ENCODE measurements at regions not wholly inside any gene's neighbourhood (a gene's known extent, or its start where the extent isn't known, plus 50 kb on each side); places are given as distances from the start of the nearest gene placed in this dataset.

DNA sequence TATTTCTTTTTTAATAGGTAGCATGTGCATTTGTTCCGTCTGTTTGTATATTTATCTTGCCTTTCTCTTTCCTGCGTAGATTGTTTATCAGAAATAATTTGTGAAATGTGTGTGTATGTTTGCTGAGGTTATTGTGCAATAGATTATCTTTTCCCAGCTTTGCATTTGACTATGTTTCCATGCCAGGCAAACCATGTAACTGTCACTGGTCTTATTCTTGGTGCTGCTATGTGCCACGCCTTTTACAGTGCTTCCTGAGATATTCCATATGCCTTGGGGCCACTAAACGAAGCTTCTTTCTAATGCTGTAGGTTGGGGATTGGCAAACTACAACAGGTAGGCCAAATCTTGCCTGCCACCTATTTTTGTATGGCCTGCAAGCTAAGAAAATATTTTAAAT is 598.8 kb downstream of the PLPP3 start:
- no peak overlapping the region for H3K4me3 ChIP-seq
- no peak for DNase-seq
- TF ChIP-seq, protein P1, sequence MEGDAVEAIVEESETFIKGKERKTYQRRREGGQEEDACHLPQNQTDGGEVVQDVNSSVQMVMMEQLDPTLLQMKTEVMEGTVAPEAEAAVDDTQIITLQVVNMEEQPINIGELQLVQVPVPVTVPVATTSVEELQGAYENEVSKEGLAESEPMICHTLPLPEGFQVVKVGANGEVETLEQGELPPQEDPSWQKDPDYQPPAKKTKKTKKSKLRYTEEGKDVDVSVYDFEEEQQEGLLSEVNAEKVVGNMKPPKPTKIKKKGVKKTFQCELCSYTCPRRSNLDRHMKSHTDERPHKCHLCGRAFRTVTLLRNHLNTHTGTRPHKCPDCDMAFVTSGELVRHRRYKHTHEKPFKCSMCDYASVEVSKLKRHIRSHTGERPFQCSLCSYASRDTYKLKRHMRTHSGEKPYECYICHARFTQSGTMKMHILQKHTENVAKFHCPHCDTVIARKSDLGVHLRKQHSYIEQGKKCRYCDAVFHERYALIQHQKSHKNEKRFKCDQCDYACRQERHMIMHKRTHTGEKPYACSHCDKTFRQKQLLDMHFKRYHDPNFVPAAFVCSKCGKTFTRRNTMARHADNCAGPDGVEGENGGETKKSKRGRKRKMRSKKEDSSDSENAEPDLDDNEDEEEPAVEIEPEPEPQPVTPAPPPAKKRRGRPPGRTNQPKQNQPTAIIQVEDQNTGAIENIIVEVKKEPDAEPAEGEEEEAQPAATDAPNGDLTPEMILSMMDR (IDR thresholded peaks at IDR 0.05), result no peak
- H3K4me1 ChIP-seq (ENCODE audit: insufficient read depth), result peaks cover under 1% of the 10 kb centered on the region
- H3K36me3 ChIP-seq, result no peaks in the 10 kb centered on the region
- H3K27ac ChIP-seq, result no peak overlapping the region
- no peaks in the 10 kb centered on the region for H3K27me3 ChIP-seq
- 82 to 83% (median 82%) methylated on average over 4 of the region's 4 CpGs for WGBS, 3 donors
- intact Hi-C loops (cut with DNase I), result no loop called here
- no peaks in the 10 kb centered on the region for H3K9me3 ChIP-seq

DNA sequence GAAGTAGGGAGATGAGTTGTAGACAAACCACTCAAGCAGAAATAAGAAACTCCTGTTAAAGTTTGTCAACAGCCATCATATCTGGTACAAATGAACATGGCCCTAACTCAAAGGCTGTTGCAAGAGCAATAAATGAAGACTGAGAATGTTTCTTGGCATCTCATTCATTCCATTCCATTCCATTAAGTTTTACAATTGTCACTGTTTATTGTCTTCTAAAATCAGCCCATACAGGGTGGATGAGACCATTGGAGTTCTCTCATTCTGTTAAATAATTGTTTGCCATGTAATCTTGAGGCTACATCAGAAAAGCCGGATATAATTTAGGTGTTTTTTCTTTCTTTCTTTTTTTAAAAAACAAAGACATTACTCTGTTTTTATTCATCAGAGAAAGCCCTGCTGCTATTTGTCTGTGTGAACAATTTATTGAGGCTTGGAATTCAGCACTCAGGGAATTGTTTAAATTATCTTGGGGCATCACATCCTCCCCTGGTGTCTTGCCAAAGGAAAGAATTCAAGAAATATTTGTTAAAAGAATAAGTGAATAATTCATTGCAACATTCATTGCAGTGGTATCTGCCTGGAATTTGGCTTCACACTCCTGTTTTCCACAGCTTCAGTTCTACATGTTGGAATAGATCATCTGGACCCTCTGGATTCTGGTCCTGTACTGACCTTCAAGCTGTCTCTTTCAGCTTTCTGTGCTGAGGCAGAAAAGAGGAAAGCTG is 604.5 kb downstream of the PLPP3 start:
- 14 to 18% (median 17%) methylated on average over 1 of the region's 1 CpG for WGBS, 3 donors
- DNase-seq, result no peak
- no peaks in the 10 kb centered on the region for H3K27me3 ChIP-seq
- no peak overlapping the region for H3K4me3 ChIP-seq
- TF ChIP-seq, protein P1 (IDR thresholded peaks at IDR 0.05), result no peak
- TF ChIP-seq POLR2A (IDR thresholded peaks at IDR 0.05) (no peak), EP300 (IDR thresholded peaks at IDR 0.05) (no peak)
- H3K36me3 ChIP-seq, result no peaks in the 10 kb centered on the region
- intact Hi-C loops (cut with DNase I), result no loop called here
- no peaks in the 10 kb centered on the region for H3K9me3 ChIP-seq
- no peak overlapping the region for H3K27ac ChIP-seq
- peaks cover 4% of the 10 kb centered on the region for H3K4me1 ChIP-seq (ENCODE audit: insufficient read depth)

DNA sequence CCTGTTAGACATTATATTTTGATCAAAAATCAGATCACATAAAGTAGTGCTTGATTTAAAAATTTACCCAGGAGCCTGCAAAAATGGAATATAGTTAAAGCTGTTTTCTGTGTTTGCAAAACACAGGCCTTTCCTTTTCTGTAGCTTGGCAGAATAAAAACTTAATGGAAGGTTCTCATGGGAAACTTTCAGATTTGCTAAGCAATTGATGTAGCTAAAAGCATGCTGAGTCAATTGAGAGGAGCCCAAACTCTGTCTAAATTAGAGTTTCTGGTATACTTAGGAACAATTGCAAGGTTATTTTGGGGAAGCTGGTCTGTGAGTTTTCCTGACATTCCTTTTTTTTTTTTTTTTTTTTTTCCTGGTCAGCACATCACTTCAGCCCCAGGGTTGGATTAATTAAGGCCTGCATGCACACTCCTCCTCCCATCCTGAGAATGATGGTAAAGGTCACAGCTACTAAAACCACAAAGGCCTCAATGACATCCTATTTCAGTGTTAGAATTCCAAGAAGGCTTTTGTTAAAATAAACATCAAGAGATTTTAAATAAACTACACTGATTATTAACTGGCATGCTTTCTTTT is 608.7 kb downstream of the PLPP3 start:
- no peak overlapping the region for H3K27ac ChIP-seq
- H3K4me3 ChIP-seq, result no peak overlapping the region
- peaks cover 4% of the 10 kb centered on the region for H3K4me1 ChIP-seq (ENCODE audit: insufficient read depth)
- H3K9me3 ChIP-seq, result no peaks in the 10 kb centered on the region
- no peaks in the 10 kb centered on the region for H3K36me3 ChIP-seq
- intact Hi-C loops (cut with DNase I), result no loop called here
- TF ChIP-seq, protein P1 (IDR thresholded peaks at IDR 0.05), result no peak
- TF ChIP-seq POLR2A (IDR thresholded peaks at IDR 0.05), result no peak
- TF ChIP-seq EP300 (IDR thresholded peaks at IDR 0.05), result no peak
- no peak for DNase-seq
- no peaks in the 10 kb centered on the region for H3K27me3 ChIP-seq

DNA sequence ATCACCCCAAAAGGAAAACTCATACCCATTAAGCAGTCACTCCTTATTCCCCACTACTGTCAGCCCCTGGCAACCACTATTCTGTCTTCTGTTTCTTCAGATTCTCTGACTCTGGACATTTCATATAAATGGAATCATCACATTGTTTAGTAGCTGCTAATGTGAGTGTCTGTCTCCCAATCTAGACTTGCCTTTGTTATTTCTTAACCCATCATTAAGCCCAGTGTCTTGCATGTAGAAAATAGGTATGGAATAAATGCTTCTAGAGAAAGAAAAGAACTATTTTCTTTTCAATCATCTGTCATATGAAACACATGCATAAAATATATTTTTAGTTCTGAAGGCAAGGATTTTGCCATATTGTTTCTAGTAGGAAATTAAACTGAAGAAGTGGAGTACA is 610.0 kb downstream of the PLPP3 start:
- DNase-seq, result no peak
- Histone ChIP-seq H3K4me1 (ENCODE audit: insufficient read depth) (no peaks in the 10 kb centered on the region), H3K4me3 (no peak overlapping the region), H3K27me3 (no peaks in the 10 kb centered on the region), H3K27ac (no peak overlapping the region), H3K9me3 (no peaks in the 10 kb centered on the region), H3K36me3 (no peaks in the 10 kb centered on the region)
- intact Hi-C loops (cut with DNase I), result no loop called here
- TF ChIP-seq, protein P1 (IDR thresholded peaks at IDR 0.05), result no peak
- TF ChIP-seq POLR2A (IDR thresholded peaks at IDR 0.05) (no peak), EP300 (IDR thresholded peaks at IDR 0.05) (no peak)

All from ovary (tissue), 7 donors.